NB4 (cell line): ENCODE measurements at regions not wholly inside any gene's neighbourhood (a gene's known extent, or its start where the extent isn't known, plus 50 kb on each side); places are given as distances from the start of the nearest gene placed in this dataset.

ENCODE experiments used
- CTCF ChIP-seq: IDR thresholded peaks from one replicate; pipeline ENCODE4 v1.5.1; 2012; ENCODE audit warnings: low read depth, low read length
- MAX ChIP-seq: IDR thresholded peaks from 2 replicates; pipeline ENCODE4 v1.6.1; 2011; ENCODE audit warnings: low read depth, low read length
- POLR2A ChIP-seq: IDR thresholded peaks from 2 replicates; pipeline ENCODE4 v1.6.1; 2011; ENCODE audit warnings: mild to moderate bottlenecking; ENCODE audit not compliant: insufficient read length; ENCODE audit errors: extremely low read depth

GRCh38 chr11:92304271-92304670, 79.7 kb downstream of the FAT3 start:
- TF ChIP-seq CTCF (no peak), POLR2A (no peak), MAX (no peak)
